HL-60 (cell line): ENCODE measurements at regions not wholly inside any gene's neighbourhood (a gene's known extent, or its start where the extent isn't known, plus 50 kb on each side); places are given as distances from the start of the nearest gene placed in this dataset.

Source experiments
- GABPA ChIP-seq: IDR thresholded peaks from 2 replicates; pipeline ENCODE4 v1.6.1; 2012; ENCODE audit warnings: low read depth
- TF ChIP-seq, protein P1 (sequence below): IDR thresholded peaks from one replicate; pipeline ENCODE4 v1.5.1; 2011; ENCODE audit warnings: low read length, control low read depth, inconsistent platforms; ENCODE audit not compliant: insufficient read depth

DNA sequence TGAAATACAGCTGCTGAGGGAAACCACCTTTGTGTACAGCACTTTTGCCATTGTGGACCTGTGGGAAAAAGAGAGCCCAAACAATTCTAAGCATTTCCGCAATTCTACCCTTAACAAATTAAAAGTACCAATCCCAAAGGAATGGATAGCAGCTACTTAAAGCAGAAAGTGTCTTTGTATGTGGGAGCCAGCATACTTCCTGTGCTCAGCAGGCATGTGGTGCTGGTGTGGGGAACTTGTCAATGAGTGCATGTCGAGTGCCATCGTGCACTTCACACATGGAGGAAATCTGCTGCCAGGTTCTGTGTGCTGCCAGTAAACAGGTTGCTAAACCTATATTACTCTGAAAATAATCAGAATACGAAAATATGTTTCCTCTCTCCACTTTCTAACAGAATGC is 399.0 kb downstream of the LRRC70 start:
- TF ChIP-seq, protein P1, sequence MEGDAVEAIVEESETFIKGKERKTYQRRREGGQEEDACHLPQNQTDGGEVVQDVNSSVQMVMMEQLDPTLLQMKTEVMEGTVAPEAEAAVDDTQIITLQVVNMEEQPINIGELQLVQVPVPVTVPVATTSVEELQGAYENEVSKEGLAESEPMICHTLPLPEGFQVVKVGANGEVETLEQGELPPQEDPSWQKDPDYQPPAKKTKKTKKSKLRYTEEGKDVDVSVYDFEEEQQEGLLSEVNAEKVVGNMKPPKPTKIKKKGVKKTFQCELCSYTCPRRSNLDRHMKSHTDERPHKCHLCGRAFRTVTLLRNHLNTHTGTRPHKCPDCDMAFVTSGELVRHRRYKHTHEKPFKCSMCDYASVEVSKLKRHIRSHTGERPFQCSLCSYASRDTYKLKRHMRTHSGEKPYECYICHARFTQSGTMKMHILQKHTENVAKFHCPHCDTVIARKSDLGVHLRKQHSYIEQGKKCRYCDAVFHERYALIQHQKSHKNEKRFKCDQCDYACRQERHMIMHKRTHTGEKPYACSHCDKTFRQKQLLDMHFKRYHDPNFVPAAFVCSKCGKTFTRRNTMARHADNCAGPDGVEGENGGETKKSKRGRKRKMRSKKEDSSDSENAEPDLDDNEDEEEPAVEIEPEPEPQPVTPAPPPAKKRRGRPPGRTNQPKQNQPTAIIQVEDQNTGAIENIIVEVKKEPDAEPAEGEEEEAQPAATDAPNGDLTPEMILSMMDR: no peak
- TF ChIP-seq GABPA: no peak
